IPS-18a (cell line): ENCODE measurements at regions not wholly inside any gene's neighbourhood (a gene's known extent, or its start where the extent isn't known, plus 50 kb on each side); places are given as distances from the start of the nearest gene placed in this dataset.

Experiments used
- H3K27ac ChIP-seq: one replicate; pipeline ENCODE4 v1.5.1; 2013; ENCODE audit warnings: low read length
- H3K27me3 ChIP-seq: one replicate; pipeline ENCODE4 v1.6.1; 2013; ENCODE audit warnings: mild to moderate bottlenecking, low read length; ENCODE audit not compliant: control insufficient read depth, insufficient read depth
- H3K36me3 ChIP-seq: one replicate; pipeline ENCODE4 v1.6.1; 2013; ENCODE audit warnings: low read depth, low read length; ENCODE audit not compliant: control insufficient read depth
- H3K4me1 ChIP-seq: one replicate; pipeline ENCODE4 v1.6.1; 2013; ENCODE audit warnings: low read depth, low read length; ENCODE audit not compliant: control insufficient read depth
- H3K4me3 ChIP-seq: one replicate; pipeline ENCODE4 v1.5.1; 2013; ENCODE audit warnings: low read length
- H3K9ac ChIP-seq: one replicate; pipeline ENCODE4 v1.6.1; 2013; ENCODE audit warnings: mild to moderate bottlenecking, low read length, moderate library complexity
- H3K9me3 ChIP-seq: one replicate; pipeline ENCODE4 v1.6.1; 2013; ENCODE audit warnings: low read depth, low read length; ENCODE audit not compliant: control insufficient read depth

DNA sequence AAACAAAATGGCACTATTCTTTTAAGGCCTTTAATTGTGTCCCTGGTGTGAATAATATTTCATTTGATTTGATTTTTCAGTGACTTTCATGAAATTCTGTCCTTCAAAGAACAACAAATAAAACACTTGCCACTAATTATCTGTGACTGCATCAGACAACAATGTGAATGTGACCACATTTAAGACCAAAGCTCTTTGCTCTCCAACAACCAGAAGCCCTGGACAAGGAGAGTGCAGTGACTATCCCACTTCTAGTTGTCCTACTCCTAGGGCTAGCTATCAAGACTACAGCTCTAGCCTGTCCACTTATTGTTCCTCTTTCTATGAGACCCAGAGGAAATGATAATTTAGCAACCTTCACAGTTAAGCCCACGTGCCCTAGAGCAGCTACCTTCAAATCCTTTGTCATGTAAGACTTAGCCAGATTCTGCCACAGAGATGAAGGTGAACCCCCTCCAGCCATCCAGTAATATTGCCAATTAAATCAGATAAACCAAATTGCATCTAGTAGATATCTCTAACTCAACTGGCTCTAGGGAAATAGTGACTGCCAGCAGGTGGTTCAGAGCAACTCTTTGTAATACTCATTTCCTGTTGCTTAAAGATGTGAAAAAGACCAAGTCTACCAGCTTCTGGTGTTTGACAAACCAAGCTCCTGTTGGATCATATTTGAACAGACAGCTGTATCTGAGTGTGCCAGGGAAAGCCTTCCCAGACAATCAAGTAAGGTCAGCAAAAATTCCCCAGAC lies 142.6 kb upstream of the BLID start:
- no peaks in the 10 kb centered on the region for H3K27me3 ChIP-seq
- H3K9ac ChIP-seq: no peak overlapping the region
- H3K4me3 ChIP-seq: no peak overlapping the region
- no peaks in the 10 kb centered on the region for H3K36me3 ChIP-seq
- H3K4me1 ChIP-seq: peaks cover 3% of the 10 kb centered on the region
- H3K9me3 ChIP-seq: no peaks in the 10 kb centered on the region
- H3K27ac ChIP-seq: no peak overlapping the region

DNA sequence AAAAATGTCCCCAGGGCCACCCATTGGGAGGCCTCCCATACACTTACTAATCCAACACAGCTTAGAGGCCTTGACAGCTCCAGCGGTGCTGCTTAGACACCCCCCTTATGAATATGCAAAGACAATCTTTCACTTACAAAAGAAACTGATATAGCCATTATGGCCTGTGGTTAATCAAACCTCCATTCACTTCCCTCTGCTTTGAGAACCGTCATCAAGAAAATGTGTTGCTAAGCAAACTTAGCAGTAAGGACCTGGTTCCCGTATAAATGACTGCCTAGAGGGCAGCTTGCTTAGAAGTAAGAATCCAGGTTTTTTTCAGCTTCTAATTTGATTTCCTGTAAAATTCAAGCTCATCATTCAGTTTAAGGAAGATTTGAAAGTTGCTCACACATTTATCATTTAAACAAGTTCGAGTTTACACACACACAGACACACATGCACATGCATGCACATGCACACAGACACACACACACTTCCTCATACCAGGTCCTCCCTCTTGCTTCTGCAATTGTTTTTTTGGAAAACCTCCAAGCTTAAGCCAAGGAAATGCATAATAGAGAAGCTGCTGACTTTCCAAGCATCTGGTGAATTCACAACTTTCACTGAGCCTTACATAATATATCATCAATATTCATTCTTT lies 137.7 kb upstream of the BLID start:
- Histone ChIP-seq H3K9ac (no peak overlapping the region), H3K9me3 (no peaks in the 10 kb centered on the region), H3K4me3 (no peak overlapping the region), H3K27ac (no peak overlapping the region), H3K36me3 (no peaks in the 10 kb centered on the region), H3K4me1 (peaks cover 9% of the 10 kb centered on the region), H3K27me3 (peaks cover 8% of the 10 kb centered on the region)

DNA sequence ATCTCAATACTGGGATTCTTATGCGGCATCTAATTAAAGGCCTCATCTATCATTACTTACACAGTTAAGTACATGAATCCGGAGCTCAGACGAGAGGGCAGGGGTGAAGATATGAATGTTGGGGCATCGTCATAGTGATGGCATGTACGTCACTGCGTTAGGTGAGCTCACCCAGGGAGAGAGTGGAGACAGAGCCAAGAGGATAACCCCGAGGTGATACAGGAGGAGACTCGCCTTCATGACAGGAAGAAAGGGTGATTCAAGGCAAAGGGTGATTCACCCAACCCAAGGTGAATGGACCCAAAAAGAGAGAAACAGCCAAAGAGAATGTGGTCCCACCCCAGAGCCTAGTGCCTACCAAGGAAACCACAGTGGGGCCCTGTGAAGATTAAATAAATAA lies 132.9 kb upstream of the BLID start:
- peaks cover 8% of the 10 kb centered on the region for H3K27me3 ChIP-seq
- H3K9me3 ChIP-seq: no peaks in the 10 kb centered on the region
- no peaks in the 10 kb centered on the region for H3K36me3 ChIP-seq
- no peak overlapping the region for H3K27ac ChIP-seq
- H3K4me1 ChIP-seq: peaks cover 11% of the 10 kb centered on the region
- H3K9ac ChIP-seq: no peak overlapping the region
- H3K4me3 ChIP-seq: no peak overlapping the region

DNA sequence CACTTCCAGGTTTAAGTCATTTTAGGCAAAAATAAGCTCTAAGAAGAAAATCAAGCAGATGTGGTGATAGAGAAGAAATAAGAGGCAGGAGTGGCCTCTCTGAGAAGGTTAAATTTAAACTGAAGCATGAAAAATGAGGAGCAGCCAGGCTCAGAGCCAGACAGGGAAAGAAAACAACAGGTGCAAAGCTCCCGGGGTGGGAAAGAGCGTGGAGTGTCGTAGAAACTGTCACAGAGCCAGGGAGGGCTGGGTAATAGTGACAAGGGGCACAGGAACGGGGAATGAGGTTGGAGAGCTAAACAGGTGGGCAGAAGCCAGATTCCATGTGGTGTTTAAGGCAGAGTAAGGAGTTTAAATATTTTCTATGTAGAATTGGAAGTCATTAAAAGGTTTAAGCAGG lies 132.1 kb upstream of the BLID start:
- H3K36me3 ChIP-seq: no peaks in the 10 kb centered on the region
- H3K27me3 ChIP-seq: peaks cover 8% of the 10 kb centered on the region
- H3K4me1 ChIP-seq: peaks cover 4% of the 10 kb centered on the region
- H3K9me3 ChIP-seq: no peaks in the 10 kb centered on the region
- H3K9ac ChIP-seq: no peak overlapping the region
- H3K4me3 ChIP-seq: no peak overlapping the region
- no peak overlapping the region for H3K27ac ChIP-seq

DNA sequence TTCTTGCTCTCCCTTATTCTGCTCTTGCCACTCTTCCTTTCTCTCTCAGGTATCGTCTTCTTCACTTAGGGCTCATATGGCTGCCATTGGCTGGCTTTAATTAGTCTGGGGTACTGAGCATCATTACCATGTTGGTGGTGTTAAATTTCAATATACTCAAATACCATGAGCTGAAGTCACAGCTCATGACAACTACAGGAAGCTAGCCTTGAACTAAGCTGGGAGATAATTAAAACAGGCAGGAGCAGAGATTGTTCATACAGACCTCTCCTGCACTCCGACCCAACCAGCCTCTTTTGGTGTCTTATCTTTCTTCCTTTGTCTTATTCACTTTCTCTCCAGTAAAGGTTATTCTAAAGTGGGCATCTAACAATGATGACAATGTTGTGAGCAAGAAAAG lies 130.9 kb upstream of the BLID start:
- H3K4me1 ChIP-seq: peaks cover 3% of the 10 kb centered on the region
- H3K4me3 ChIP-seq: no peak overlapping the region
- no peak overlapping the region for H3K27ac ChIP-seq
- no peak overlapping the region for H3K9ac ChIP-seq
- H3K9me3 ChIP-seq: no peaks in the 10 kb centered on the region
- H3K36me3 ChIP-seq: no peaks in the 10 kb centered on the region
- H3K27me3 ChIP-seq: peaks cover 3% of the 10 kb centered on the region

DNA sequence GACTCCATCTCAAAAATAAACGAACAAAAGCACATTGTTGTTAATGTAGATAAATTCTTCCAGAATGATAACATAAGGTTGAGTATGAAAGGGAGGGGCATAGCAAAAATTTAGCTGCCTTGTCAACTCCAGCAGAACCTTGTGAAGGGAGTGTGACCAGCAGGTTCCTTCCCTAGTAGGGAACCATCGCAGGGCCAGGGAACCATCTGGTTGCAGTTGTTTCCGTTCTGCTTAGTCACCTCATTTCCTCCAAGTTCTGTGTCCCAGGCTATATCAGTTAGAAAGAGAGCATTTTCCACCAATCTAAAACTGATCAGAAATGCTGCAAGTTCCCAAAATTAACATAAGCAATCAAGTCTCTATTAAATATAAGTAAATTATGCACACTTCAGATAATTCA lies 126.7 kb upstream of the BLID start:
- Histone ChIP-seq H3K9ac (no peak overlapping the region), H3K4me3 (no peak overlapping the region), H3K27ac (no peak overlapping the region), H3K36me3 (no peaks in the 10 kb centered on the region), H3K9me3 (no peaks in the 10 kb centered on the region), H3K27me3 (no peaks in the 10 kb centered on the region), H3K4me1 (peaks cover 3% of the 10 kb centered on the region)

DNA sequence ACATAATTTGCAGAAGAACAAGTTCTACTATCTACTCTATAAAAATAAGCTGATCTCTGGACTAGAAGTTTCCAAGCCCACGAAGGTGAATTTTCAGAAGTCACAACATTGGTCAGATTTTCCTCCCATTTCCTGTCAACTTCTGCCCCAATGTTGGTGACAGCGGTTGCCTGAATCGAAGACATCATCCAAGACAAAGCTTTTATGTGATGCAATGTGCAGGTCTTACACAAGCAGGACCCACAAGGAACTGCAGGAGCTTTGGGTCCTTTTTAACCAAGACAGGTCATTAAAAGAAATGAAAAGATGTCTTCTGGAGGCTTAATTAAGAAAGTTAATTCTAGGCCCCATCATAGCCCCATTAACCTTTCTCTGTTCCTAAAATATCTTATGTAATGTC lies 125.6 kb upstream of the BLID start:
- no peak overlapping the region for H3K9ac ChIP-seq
- no peak overlapping the region for H3K27ac ChIP-seq
- no peaks in the 10 kb centered on the region for H3K27me3 ChIP-seq

DNA sequence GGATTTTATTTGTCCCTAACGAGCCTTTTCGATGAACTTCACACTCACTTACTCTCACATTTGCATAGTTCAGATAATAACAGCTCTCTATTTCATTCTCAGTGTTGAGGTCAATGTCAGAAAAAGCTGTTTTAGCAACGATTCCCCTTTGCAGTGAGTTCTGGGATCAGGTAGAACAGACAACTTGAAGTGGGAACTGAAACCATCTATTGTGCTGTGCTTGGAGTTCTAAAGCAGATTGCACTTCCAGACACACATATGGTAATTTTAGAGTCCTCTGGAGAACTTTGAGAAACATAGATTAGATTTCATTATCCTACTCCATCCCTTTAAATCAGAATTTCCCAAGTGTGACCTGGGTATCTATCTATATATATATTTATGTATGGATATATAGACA lies 124.6 kb upstream of the BLID start:
- H3K27ac ChIP-seq: no peak overlapping the region
- no peaks in the 10 kb centered on the region for H3K36me3 ChIP-seq
- H3K4me3 ChIP-seq: no peak overlapping the region
- H3K9me3 ChIP-seq: no peaks in the 10 kb centered on the region
- H3K9ac ChIP-seq: no peak overlapping the region
- H3K4me1 ChIP-seq: no peaks in the 10 kb centered on the region
- no peaks in the 10 kb centered on the region for H3K27me3 ChIP-seq

More for the DNA sequence above, 125.6 kb upstream of the BLID start:
- H3K4me3 ChIP-seq: no peak overlapping the region
- H3K4me1 ChIP-seq: no peaks in the 10 kb centered on the region
- H3K36me3 ChIP-seq: no peaks in the 10 kb centered on the region
- no peaks in the 10 kb centered on the region for H3K9me3 ChIP-seq

DNA sequence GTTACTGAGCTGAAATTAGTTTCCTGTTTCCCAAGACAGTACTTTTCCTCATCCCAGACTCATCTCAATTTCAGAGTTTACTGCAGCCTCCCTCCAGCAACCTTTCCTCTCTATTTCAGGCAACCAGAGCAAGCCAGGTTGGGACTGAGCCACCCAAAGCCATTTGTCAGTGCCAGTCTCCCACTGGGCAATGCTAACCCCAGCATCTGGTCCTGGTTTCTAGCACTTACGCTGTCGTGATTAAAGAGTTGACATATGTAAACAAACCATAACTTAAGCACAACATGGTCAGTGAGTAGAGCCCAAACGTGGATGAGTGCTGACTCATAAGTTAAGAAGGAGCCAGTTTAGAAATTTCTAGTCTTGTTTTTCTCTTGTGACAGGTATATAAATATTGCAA lies 119.6 kb upstream of the BLID start:
- Histone ChIP-seq H3K4me3 (no peak overlapping the region), H3K36me3 (no peaks in the 10 kb centered on the region), H3K27ac (no peak overlapping the region), H3K9me3 (no peaks in the 10 kb centered on the region), H3K27me3 (no peaks in the 10 kb centered on the region), H3K9ac (no peak overlapping the region), H3K4me1 (no peaks in the 10 kb centered on the region)

DNA sequence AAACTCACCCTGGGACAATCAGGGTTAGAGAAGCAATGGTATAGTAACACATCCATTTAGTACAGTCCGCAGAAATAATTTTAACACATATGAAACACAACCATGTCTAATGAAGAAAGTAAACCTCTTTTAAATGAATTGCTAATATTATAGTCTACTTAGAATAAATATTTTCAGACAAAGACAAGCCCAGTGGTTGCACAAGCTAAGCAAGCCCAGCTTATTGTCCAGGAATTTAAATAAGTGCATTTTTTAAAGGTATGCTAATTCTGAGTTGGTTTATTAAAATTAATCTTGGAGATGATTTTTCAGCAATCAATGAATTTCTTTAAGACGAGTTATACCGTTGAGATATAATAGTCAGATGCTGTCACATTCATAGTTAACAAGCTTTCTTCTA lies 118.8 kb upstream of the BLID start:
- Histone ChIP-seq H3K9ac (no peak overlapping the region), H3K4me1 (peaks cover 3% of the 10 kb centered on the region), H3K27ac (no peak overlapping the region), H3K9me3 (no peaks in the 10 kb centered on the region), H3K36me3 (no peaks in the 10 kb centered on the region), H3K27me3 (no peaks in the 10 kb centered on the region), H3K4me3 (no peak overlapping the region)

DNA sequence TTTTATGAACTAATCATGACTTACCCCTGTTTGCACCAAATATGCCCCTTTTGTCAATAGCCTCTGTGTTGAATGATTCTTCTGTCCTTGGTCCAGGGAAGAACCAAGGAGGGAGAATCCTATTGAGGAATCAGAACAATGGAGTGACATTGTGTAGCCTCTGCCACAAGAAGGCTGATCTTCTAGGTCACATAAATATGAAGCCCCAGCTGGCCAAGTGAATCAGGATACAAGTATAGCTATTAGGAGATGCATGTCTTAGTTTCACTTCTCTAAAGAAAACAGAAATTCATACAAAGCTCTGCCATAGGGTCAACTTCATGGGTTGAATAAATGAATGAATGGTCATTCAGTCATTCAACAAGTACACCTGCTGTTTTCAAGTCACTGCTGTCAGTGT lies 118.2 kb upstream of the BLID start:
- no peak overlapping the region for H3K4me3 ChIP-seq
- no peak overlapping the region for H3K9ac ChIP-seq
- H3K9me3 ChIP-seq: no peaks in the 10 kb centered on the region
- no peaks in the 10 kb centered on the region for H3K27me3 ChIP-seq
- H3K4me1 ChIP-seq: peaks cover 9% of the 10 kb centered on the region
- H3K27ac ChIP-seq: no peak overlapping the region
- H3K36me3 ChIP-seq: no peaks in the 10 kb centered on the region

DNA sequence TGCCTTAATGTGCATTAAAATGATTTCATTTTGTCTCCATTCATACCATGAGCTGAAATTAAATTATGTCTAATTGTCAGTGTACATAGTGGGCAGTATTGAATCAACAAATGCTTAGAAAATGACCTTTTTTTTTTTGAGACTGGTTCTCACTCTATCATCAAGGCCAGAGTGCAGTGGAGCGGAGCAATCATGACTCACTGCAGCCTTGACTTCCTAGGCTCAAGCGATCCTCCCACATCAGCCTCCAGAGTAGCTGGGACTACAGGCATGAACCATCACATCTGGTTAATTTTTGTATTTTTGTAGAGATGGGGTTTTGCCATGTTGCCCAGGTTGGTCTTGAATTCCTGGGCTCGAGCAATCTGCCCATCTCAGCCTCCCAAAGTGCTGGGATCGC lies 117.0 kb upstream of the BLID start:
- Histone ChIP-seq H3K4me1 (peaks cover 15% of the 10 kb centered on the region), H3K36me3 (no peaks in the 10 kb centered on the region), H3K9ac (no peak overlapping the region), H3K27ac (no peak overlapping the region), H3K9me3 (no peaks in the 10 kb centered on the region), H3K4me3 (no peak overlapping the region), H3K27me3 (no peaks in the 10 kb centered on the region)
